Middle frontal gyrus (tissue), 1 donor: ENCODE measurements at regions not wholly inside any gene's neighbourhood (a gene's known extent, or its start where the extent isn't known, plus 50 kb on each side); places are given as distances from the start of the nearest gene placed in this dataset.

Source experiments
- DNase-seq: peaks from one replicate; pipeline ENCODE4 v3.0.0-alpha.2; 2015; ENCODE audit warnings: low spot score; ENCODE audit errors: extremely low spot score

DNA sequence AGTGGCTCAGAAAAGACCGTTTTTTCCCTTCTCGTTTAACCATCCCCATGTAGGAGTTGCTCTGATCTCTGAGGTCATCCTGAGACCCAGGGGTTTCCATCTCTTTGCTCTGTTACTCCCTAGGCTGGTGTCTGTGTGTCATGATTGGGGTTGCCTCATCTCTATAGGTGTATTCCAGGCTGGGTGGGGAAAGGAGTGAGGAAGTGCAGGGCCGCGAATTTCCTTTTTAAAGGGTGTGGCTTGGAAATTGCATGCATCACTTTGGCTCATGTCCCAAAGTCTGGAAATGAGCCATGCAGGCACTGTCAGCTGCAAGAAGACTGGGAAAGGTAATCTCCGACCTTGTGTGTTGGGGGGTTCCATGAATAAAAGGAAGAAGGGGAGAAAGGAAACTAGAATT is 201.9 kb downstream of the AACS start:
- no peak for DNase-seq

DNA sequence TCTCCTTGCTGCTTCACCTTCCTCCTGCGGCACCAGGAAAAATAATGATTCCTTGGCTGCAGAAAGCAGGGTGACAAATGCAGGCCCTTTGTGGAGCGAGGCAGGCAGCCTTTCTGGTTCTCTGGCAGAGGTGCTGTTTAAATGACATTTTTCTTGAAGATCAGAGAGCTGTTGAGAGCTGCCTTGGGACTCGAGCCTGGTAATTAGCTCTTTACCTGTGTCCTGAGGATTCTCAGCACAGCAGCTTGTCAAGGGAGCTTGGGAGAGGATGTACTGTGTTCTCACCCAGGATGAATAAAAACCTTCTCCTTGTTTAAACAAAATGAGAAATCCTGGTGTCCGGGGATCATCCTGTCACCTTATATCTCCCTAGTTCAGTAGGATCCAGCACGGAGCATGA is 204.0 kb downstream of the AACS start:
- DNase-seq, result no peak

DNA sequence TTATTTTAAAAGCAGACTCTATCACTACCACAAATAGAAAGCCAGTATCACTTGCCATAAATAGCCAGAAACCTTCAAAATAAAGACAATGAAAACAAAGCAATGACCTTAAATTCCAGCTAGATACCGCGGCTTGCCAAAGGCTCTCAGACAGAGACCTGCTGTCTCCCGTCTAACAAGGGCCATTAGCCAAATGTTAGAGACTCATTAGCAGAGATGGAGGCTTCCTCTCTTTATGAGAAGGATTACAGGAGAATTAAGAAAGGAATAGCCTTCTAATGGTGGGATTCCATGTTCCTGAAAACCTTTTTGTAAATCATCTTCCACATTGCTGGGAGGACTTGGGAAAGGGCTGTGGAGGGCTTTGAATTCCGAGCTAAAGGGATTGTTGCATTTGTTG is 206.7 kb downstream of the AACS start:
- no peak for DNase-seq

DNA sequence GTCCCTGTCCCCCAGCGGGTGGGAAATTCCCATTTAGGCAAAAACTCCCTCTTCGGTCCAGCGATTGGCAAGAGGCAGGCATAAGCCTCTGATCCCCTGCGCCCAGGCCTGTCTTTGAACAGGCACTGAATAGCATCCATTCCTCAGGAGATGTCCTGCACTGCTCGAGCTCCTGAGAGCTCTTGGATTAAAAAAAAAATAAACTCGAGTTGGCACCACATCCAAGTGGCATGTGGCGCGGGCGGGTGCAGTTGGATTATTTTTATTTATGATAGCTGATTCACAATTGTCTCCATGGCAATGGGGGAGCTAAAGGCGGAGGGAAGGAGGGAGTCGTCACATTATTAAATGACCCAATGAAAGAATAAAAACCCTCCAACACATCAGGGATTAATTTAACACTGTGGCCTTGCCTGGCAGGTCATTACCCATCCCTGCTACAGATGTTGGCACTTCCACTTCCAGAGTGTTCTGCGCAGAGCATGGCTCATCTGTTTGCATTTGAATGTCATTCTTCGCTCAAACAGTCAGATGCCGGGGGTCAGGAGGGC is 207.2 kb downstream of the AACS start:
- no peak for DNase-seq

DNA sequence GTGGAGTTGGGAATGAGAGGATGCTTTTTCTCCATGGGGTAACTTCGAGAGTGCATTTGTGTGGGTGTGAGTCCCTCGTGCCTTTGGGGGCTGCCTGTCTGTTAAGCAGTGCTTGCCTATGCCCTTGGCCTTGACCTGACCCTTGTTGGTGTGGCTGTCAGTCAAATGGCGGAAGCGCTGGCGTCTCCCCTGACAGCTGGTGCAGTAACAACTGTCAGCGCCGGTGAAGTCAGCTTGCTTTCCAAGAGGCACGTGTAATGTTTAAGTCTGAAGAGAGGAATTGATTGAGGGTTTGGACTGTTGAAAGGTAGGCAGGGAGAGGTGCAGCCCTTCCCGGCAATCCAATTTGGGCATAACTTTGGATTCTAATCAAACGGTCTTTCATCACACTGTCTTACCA is 211.3 kb downstream of the AACS start:
- DNase-seq, result no peak

DNA sequence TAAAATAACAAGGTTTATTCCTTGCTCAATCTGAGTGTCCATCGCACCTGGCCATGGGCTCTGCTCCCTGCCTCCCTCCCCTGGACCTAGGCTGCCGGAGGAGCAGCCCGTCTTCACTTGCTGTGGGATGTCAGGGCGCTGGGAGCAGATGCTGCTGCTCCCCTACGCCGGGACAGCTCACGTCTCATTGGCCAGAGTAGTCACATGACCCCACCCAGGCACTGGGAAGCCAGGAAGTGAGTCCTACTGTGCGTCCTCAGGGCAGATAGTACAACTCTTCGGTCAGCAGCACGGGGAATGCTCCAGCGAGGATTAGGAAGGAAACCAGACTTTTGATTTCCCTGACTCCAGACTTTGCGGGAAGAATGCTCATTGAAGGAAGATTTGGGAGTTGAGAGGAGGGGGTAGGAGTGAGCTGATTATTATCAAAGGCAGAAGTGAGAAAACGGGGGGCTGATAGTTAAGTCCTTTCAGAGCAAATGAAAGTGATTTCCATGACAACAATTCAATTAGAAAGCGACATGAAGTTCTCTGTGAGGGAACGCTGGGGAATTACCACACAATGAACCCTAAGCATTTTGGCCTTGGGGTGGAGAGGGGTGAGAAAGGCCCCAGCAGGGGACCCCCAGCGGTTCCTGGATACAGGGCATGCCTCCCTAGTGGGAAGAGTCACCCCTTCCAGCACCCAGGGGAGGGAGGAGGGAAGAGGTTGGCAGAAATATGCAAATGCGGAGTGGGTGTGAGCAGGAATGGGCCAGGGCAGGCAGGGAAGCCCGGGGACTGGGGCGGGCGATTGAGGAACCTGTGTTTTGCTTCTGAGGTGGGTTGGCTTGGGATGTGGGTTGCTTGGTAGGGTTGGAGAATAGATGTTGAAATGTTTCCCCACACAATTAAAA is 215.5 kb downstream of the AACS start:
- DNase-seq, result no peak

DNA sequence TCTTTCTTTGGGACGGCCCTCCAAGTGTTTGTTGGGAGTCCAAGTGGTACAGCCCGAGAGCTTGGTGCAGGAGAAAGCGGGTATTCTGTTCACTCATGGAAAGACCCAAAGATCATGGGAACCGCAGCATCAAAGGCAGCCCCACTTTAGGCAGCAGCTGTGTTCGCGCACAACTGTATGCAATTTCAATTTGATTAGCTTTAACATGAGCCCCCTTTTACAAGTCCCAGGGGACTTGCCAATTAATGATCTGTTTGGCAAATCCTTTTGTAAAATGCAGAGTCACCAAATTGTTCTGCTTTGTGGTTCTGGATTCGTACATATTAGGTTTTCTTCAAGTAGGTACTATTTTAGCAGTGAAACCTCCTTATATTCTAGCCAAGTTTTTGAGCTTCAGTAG is 217.7 kb downstream of the AACS start:
- no peak for DNase-seq

DNA sequence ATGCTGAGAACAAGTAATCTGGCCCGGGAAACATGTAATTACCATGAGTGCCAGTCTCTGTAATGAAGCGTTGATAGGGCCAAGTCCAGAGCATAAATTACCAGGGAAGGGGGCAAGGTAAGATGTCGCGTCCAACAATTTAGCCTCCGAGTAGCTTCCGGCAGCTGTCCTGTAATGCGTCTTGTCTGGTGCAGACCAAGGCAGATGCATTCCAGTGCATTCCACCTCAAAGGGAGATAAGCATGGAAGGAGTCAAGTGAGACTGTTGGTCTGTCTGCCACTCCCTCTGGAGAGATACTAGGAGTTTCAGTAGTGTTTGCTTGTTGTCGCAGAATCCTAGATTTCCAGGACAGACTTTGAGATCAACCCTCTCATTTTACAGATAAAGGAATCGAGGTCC is 218.3 kb downstream of the AACS start:
- no peak for DNase-seq

DNA sequence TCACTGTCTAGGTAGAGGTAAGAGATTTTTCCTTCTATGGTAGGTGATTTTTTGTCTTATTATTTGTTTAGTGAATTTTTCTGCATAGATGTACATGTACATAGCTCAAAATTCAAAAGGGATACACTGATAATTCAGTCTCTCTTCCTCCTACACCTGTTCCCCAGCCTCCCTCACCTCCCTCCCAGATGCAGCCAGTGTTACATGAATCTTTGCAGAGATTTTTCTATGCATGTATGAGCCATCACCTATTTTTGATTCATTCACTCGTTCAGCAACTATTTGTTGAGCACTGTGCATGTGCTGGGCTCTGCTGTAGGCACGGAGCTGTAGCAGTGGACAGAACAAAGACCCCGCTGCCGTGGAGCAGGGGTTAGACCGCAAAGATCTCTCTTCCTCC is 218.9 kb downstream of the AACS start:
- no peak for DNase-seq

DNA sequence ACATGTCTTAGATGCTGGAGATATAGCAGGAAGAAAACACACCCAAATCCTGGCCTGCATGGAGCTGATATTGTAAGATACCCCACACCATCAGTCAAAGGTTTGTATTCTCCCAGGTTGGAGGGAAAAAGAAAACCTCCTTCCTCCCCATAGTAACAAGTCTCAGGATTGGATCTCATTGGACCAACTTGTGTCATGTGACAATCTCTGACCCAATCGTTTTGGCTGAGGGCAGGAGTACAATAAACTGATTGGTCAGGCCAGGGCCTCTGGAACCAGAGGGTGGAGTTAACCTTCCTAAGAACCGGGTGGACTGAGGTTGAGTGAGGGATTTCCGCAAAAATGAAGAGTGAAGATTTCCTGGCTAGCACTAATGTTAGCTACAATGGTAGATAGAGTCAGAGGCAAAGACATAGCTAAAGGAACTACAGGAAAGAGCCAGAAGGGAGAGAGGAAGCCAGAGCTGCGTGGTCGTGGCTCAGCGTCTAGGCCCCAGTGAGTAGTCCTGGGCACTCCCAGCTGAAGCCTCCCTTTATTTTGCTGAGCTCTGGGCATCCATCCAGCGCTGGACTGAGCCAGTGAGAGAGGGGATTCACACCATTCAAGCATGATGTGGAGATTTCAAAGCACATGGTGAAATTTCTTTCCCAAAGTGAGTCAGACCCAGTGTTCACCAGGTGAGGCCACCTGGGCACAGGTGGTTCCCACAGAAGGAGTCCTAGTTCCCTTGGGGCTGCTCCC is 219.9 kb downstream of the AACS start:
- no peak for DNase-seq

DNA sequence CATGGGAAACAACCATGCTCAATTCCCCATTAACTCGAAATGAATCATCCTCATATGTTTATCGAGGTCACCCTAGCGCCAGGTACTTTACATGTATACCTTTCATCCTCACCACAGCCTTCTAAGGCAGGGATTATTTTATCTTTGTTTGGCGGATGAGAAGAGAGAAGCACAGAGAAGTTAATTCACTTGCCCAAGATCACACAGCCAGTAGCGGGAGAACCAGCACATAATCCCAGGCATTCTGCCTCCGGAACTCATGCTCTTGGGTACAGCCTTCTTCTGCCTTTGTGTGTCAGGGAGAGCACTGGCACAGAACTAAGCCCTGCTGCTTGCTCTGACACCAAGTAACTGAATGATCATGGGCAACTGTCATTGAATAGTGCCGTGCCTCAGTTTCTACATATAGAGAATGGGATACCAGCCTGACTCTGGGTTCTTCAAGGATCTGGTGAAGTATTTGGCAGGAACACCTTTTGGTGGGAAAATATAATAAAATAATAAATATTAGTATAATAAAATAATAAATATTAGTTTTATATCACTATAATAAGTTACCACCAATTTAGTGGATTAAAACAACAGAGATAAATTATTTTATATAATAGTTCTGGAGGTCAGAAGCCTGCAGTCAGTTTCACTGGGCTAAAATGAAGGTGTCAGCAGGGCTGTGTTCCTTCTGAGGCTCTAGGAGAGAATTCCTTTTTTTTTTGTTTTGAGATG is 220.9 kb downstream of the AACS start:
- no peak for DNase-seq

DNA sequence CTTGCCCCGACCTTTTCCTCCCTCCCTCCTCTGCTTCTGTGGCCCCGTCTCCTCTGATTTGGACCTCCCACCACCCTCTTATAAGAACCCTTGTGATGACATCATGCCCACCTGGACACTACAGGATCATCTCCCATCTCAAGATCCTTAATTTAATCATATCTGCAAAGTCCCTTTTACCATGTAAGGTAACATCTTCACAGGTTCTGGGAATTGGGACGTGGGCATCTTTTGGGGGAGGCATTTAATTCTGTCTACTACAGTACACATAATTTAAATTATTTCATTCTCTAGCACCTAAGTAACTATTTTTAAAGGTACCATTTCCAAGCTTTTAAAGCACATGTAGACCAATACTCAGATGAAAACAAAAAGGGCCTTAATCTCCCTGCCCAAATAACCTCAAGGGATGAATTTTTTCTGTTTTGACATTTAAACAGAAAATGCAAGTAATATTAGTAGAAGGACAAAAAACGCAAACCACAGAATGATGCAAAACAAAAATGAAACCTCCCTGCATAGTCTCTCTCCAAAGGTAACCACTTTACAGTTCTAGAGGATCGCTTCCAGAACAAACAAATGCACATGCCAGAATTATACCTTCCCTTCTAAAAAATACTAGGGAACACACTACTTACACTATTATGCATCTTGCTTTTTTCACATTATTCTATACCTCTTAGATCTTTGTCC is 222.1 kb downstream of the AACS start:
- DNase-seq, result no peak

DNA sequence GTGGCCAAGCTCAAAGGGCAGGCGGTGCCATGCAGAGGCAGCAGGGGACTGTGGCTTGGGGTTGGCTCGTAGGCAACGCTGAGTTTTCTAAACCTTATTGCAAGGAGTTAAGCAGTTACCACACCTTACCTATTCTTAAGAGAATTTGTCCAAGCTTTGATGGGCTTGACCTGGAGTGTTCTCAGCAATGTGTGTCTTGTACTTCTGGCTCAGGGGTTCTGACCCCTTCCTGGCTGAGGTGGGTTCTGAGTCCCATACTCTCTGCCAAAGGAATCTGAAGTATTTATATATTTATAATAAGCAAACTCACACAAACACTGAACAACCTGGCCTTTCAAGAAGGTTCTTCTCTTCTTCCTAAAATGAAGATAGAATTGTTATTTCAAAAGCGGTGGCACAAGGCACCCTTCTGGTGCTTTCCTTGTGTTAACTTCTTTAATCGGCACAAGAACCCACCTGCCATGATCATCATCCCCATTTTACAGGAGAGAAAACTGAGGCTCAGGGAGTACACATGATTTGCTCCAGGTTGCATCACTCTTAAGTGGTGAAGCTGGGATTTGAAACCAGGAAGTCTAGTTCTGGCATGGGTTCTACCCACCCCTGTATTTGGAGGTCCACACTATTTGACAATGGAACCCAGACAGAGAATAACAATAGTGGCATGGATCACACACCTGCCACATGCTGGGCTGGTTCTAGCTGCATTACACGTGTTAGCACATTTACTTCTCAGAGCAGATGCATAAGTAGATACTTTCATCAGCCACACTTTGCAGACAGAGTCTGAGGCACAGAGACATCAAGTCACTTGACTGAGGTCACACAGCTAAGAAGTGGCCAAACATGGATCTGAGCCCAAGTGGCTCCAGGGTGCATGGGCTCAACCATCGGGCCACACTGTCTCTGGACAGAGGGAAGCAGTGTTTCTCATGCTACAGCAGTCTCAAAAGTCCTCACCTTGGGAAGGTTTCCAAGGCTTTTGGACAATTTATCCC is 224.0 kb downstream of the AACS start:
- no peak for DNase-seq

DNA sequence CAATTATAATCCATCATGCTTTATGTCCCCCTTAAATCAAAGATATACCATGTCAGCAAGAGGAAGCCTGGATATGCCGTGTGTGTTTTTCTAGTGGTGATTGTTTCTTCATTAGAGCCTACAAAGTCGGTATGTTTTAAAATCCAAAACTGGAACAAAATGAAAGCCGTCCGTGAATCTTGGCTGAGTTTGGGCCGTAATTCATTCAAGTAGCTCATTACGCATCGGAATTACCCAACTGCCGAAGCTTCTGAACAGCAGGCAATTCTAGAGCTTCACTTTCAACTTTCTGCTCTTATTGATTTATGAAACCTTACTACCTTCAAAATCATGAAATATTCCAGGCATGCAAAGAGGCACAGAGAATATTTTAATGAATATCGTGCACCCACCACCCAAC is 224.7 kb downstream of the AACS start:
- DNase-seq, result no peak

DNA sequence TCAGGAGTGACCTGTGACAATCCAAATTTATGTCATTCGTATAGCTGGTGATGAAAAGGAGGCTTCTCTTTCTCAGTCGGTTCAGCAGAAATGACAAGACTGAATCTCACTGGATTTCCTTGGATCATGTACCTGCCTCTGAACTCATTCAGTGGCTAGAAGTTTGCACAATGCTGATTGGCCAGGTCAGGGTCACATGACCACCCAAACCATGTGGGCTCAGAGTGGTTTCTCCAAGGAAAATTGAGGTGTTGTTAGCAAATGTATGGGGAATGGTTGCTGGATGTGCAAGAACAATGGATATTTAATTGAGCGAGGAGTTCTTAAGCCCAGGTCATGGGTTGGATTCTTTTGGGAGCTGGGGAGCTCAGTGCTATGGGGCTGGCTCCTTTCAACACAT is 227.5 kb downstream of the AACS start:
- DNase-seq, result no peak

DNA sequence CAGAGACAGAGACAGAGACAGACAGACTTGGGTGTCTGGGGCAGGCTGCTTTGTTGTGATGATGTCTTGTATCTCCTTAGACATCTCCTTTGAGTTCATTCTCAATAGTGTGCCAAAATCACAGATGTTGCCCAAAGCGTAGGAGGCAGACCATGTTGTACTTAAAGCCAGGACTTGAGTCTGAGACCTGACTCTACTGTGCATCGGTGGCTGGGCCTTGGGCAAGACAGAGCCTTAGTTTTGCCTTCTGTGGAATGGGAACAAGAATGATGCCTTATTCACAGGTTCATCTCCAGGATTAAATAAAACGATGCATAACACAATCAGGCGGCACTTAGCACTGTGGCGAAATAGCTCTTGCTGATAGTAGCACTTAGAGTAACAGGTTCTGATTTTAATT is 230.3 kb downstream of the AACS start:
- DNase-seq, result no peak

DNA sequence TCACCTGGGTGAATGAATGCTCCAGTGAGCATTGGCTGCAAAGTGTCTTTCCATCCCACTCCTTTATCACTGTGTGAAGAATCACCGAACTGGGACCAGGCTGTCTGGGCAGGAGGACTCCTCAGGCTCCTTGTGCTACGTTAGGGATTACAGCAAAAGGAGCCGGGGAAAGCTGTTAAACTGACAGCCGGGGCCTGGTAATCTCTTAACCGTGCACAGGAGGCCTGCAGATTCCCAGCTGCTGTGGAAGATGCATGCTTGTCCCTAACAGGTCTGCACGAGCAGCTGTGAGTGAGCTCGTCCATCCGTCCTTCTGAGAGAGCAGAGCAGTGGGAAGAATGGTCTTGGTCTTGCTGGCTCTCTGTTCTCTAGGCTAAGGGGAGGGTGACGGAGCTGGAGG is 231.5 kb downstream of the AACS start:
- DNase-seq, result no peak

DNA sequence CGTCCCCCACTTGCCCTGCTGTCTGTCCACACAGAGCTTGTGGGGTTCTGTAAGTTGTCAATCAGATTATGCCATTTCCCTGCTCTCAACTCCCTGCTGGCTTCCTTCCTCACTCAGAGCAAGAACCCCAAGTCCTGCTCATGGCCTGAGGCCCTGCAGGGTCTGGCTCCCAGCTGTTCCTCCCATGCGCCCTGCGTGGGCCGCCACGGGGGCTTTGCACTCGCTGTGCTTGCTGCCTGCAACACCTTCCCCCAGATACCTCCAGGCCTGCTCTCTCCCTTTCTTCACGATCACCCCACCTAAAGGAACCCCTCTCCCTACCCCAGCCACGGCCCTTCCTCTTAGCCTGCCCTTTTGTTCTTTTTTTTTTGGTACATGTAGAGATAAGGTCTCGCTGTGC is 234.6 kb downstream of the AACS start:
- DNase-seq, result no peak

DNA sequence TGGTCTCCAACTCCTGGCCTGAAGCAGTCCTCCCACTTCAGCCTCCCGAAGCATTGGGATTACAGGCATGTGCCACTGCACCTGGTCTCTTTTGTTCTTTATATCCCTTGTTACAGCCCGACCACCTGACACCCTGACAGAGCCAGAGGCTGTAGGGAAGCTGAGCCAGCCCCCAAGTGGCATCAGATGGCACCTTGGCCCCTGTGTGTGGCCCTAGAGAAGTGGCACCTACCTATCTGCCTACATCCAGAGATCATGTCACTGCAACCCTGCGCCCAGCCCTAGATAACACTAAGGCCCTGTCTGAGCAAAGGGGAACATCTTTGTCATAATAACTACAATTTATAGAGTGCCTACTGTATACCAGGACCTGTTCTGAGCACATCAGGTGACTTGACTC is 235.0 kb downstream of the AACS start:
- no peak for DNase-seq

DNA sequence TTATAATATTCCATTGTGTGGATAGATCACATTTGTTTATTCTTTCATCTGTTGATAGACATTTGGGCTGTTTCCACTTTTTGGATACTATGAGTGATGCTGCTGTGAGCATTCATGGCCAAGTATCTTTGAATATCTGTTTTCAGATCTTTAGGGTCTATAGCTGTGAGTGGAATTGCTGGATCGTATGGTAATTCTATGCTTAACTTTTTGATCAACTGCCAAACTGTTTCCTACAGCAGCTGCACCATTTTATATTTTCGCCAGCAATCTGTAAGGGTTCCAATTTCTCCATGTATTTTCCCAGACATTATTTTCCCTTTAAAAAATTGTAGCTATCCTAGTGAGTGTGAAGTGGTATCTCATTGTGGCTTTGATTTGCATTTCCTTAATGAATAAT is 238.1 kb downstream of the AACS start:
- DNase-seq, result no peak
